Activated naive CD8-positive, alpha-beta T cell treated with anti-CD3 and anti-CD28 coated beads for 36 hours (primary cell): ENCODE measurements at regions not wholly inside any gene's neighbourhood (a gene's known extent, or its start where the extent isn't known, plus 50 kb on each side); places are given as distances from the start of the nearest gene placed in this dataset.

Source experiments
- DNase-seq: peaks from one replicate; pipeline ENCODE4 v3.0.0; 2021
- H3K27ac Mint-ChIP-seq: one replicate; pipeline ENCODE4 v1.8.0; 2022; ENCODE audit warnings: mild to moderate bottlenecking, moderate library complexity, mixed read lengths
- H3K27me3 Mint-ChIP-seq: one replicate; pipeline ENCODE4 v1.8.0; 2022; ENCODE audit warnings: mild to moderate bottlenecking, mixed read lengths
- H3K36me3 Mint-ChIP-seq: one replicate; pipeline ENCODE4 v1.8.0; 2021; ENCODE audit warnings: mild to moderate bottlenecking, mixed read lengths
- H3K4me1 Mint-ChIP-seq: one replicate; pipeline ENCODE4 v1.8.0; 2021; ENCODE audit warnings: mixed read lengths
- H3K4me3 Mint-ChIP-seq: one replicate; pipeline ENCODE4 v1.8.0; 2022; ENCODE audit warnings: mild to moderate bottlenecking, moderate library complexity, mixed read lengths
- H3K9me3 Mint-ChIP-seq: one replicate; pipeline ENCODE4 v1.8.0; 2022; ENCODE audit warnings: mixed read lengths

DNA sequence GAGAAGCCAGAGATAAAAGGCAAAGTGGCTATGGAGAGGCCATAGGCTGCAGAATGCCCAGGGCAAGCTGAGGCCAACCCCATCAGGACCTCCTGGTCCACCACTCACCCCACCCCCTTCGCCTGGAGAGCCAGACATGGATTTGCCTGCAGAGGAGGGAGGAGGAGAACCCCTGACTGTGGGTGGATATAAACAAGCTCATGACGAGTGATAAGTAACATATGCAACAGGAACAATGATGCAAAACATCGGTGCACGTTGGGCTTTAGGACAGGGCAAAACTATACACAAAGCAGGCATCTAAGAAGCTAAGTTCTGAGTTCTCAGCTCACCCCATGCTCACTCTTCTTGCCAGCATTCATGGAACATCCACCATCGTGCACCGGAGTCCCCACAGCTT, 150.3 kb downstream of the ETS2 start:
- peaks cover 8% of the 10 kb centered on the region for H3K27me3 Mint-ChIP-seq
- no peaks in the 10 kb centered on the region for H3K36me3 Mint-ChIP-seq
- H3K9me3 Mint-ChIP-seq, result no peaks in the 10 kb centered on the region
- H3K4me1 Mint-ChIP-seq, result peaks cover 6% of the 10 kb centered on the region
- no peak for DNase-seq
- no peak overlapping the region for H3K27ac Mint-ChIP-seq
- H3K4me3 Mint-ChIP-seq, result no peak overlapping the region

- no peak overlapping the region for H3K4me3 Mint-ChIP-seq
- peaks cover 8% of the 10 kb centered on the region for H3K27me3 Mint-ChIP-seq
- peaks cover under 1% of the 10 kb centered on the region for H3K9me3 Mint-ChIP-seq
- H3K36me3 Mint-ChIP-seq, result no peaks in the 10 kb centered on the region
- no peak overlapping the region for H3K27ac Mint-ChIP-seq
- H3K4me1 Mint-ChIP-seq, result peaks cover 6% of the 10 kb centered on the region
- no peak for DNase-seq
Measured at GRCh38 chr21:38955495-38955894, 149.8 kb downstream of the ETS2 start.

- peaks cover 5% of the 10 kb centered on the region for H3K9me3 Mint-ChIP-seq
- DNase-seq, result no peak
Measured at GRCh38 chr21:38954588-38955004, 148.9 kb downstream of the ETS2 start.

GRCh38 chr21:38953516-38953915, 147.8 kb downstream of the ETS2 start:
- Mint-ChIP-seq H3K9me3 (peaks cover 5% of the 10 kb centered on the region), H3K27me3 (peaks cover 8% of the 10 kb centered on the region), H3K4me1 (peaks cover 2% of the 10 kb centered on the region), H3K4me3 (no peak overlapping the region), H3K27ac (no peak overlapping the region), H3K36me3 (no peaks in the 10 kb centered on the region)
- no peak for DNase-seq

More at GRCh38 chr21:38954588-38955004, 148.9 kb downstream of the ETS2 start:
- no peaks in the 10 kb centered on the region for H3K36me3 Mint-ChIP-seq
- H3K27me3 Mint-ChIP-seq, result peaks cover 8% of the 10 kb centered on the region
- no peak overlapping the region for H3K4me3 Mint-ChIP-seq
- no peak overlapping the region for H3K27ac Mint-ChIP-seq
- peaks cover 6% of the 10 kb centered on the region for H3K4me1 Mint-ChIP-seq

DNA sequence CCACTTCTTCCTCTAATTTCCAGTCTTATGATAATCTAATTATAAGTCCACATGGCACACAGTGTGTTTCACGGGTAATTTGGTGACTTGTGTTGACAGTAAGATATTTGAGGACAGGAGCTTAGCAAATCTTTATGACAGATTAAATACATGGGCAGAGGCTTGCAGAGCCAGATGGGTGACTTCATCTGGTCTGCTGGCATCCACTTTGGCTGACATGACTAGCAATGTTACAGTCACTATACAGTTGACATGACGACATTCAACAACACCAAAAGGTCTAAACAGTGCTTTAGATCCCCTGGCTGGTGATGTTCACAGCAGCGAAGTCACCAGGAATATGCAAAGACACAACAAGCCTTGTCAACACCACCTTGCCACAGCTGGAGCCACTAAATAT, 147.2 kb downstream of the ETS2 start:
- peaks cover 8% of the 10 kb centered on the region for H3K27me3 Mint-ChIP-seq
- peaks cover 2% of the 10 kb centered on the region for H3K4me1 Mint-ChIP-seq
- no peak for DNase-seq
- H3K4me3 Mint-ChIP-seq, result no peak overlapping the region
- peaks cover 5% of the 10 kb centered on the region for H3K9me3 Mint-ChIP-seq
- H3K36me3 Mint-ChIP-seq, result no peaks in the 10 kb centered on the region
- H3K27ac Mint-ChIP-seq, result no peak overlapping the region

GRCh38 chr21:38951095-38951730, 145.5 kb downstream of the ETS2 start:
- DNase-seq, result no peak
- no peak overlapping the region for H3K4me3 Mint-ChIP-seq
- H3K36me3 Mint-ChIP-seq, result no peaks in the 10 kb centered on the region
- H3K9me3 Mint-ChIP-seq, result peaks cover 5% of the 10 kb centered on the region
- no peaks in the 10 kb centered on the region for H3K4me1 Mint-ChIP-seq
- H3K27me3 Mint-ChIP-seq, result peaks cover 5% of the 10 kb centered on the region
- no peak overlapping the region for H3K27ac Mint-ChIP-seq

DNA sequence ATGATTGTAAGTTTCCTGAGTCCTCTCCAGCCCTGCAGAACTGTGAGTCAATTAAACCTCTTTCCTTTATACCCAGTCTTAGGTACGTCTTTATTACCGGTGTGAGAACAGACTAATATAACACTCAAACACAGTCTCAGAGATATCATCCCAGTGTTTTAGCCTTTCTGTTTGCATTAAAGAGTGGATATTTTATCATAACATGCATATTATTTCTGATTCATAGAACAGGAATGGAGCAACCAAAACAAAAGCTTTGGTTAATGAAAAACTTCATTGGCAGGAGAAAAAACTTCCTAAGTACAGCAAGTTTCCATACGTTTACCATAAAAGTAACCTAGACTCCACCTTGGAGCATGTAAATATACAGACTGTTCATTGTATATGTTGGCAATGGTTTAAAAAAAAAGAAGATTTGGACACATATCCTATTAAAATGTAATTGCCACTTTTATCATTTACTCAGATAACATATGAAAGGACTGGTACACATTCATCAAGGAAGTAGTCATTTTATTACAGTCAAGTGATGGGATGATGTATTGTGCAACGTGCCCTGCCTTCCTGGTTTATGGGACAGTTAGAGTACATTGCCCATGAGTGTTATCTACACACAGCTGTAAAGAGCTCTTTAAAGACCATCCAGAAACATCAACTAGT, 144.8 kb downstream of the ETS2 start:
- Mint-ChIP-seq H3K36me3 (no peaks in the 10 kb centered on the region), H3K27ac (no peak overlapping the region), H3K9me3 (peaks cover 5% of the 10 kb centered on the region), H3K4me1 (no peaks in the 10 kb centered on the region), H3K4me3 (no peak overlapping the region), H3K27me3 (peaks cover 5% of the 10 kb centered on the region)
- DNase-seq, result no peak

DNA sequence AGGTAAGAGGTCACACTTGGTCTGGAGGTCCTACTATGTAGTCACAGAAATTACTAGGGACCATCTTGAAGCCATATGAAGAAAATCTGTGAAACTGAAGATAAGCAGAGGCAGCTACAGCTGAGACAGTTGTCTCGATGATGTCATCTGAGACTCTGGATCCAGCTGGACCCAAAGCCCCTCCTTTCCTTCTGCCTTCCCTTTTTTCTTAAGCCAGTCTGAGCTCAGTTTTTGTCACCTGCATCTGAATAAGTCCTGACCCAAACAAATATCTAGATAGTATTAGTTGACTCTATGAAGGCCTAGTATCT, 143.3 kb downstream of the ETS2 start:
- no peak overlapping the region for H3K27ac Mint-ChIP-seq
- H3K4me3 Mint-ChIP-seq, result no peak overlapping the region
- peaks cover 5% of the 10 kb centered on the region for H3K9me3 Mint-ChIP-seq
- peaks cover 5% of the 10 kb centered on the region for H3K27me3 Mint-ChIP-seq
- no peaks in the 10 kb centered on the region for H3K36me3 Mint-ChIP-seq
- DNase-seq, result no peak
- H3K4me1 Mint-ChIP-seq, result no peaks in the 10 kb centered on the region

DNA sequence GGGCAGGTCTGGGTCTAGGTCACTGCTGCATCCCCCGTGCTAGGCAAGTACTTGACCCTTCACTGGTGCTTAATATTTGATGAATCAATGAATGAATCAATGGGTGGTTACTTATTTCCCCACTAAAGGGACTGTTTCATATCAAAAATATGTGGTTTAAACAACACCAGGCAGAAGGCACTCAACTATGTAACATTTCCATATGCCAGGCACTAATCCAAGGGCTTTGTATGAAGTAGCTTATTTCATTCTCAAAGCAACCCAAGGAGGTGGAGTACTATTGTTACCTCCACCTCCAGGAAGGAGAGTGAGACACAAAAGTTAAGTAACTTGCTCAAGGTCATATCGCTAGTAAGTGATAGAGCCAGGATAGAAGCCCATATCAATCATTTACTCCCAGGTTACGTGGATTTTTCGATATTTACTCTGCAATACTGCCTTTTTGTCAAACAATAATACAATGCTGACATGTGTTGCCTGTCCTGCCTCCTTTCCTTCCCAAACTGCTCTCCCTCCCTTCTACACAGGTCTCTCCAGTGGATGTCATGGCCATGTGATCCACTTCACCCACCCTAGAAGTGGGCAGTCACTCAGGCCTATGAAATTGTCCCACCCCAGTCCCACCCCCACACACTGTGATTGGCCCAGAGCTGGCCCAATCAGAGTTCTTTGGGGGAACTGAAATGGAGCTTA, 142.8 kb downstream of the ETS2 start:
- peaks cover 5% of the 10 kb centered on the region for H3K9me3 Mint-ChIP-seq
- no peak for DNase-seq
- H3K4me3 Mint-ChIP-seq, result no peak overlapping the region
- H3K36me3 Mint-ChIP-seq, result no peaks in the 10 kb centered on the region
- no peak overlapping the region for H3K27ac Mint-ChIP-seq
- H3K27me3 Mint-ChIP-seq, result peaks cover 5% of the 10 kb centered on the region
- no peaks in the 10 kb centered on the region for H3K4me1 Mint-ChIP-seq

DNA sequence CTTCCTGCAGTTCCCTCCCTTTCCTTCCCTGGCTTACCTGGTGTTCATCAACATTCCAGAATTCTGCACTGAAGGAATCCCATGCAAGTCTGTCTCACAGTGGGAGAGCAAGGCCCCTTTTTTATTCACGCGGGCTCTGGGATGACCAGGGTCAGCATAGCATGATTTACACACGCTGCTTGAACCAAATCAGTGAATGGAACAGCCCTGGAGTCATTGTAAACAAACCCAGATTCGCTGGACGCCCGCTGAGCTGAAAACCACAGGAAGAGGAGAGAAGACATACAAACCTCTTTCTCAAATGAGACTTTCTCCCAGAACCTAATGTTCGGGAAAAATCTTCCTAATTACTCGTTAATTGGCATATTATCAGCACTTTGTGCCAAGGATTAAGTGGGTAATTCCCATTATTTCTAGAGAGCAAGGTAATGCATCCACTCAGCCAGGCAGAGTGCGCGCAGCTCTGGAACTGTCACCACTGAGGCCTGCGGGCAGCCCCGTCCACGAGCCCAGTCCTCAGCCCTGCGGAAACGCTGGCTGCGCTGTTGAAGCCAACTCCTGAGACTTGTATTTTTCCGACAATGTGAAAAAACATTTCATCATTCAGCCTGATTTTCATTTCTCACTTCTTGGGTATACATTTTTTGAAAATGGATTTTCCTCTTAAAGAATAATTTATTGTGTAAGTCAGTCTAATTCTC, 140.0 kb downstream of the ETS2 start:
- no peaks in the 10 kb centered on the region for H3K4me1 Mint-ChIP-seq
- H3K9me3 Mint-ChIP-seq, result peaks cover 7% of the 10 kb centered on the region
- H3K27me3 Mint-ChIP-seq, result no peaks in the 10 kb centered on the region
- no peaks in the 10 kb centered on the region for H3K36me3 Mint-ChIP-seq
- no peak overlapping the region for H3K27ac Mint-ChIP-seq
- no peak overlapping the region for H3K4me3 Mint-ChIP-seq
- DNase-seq, result no peak

- DNase-seq, result no peak
- Mint-ChIP-seq H3K27ac (no peak overlapping the region), H3K27me3 (no peaks in the 10 kb centered on the region), H3K4me1 (no peaks in the 10 kb centered on the region), H3K9me3 (peaks cover 2% of the 10 kb centered on the region), H3K36me3 (no peaks in the 10 kb centered on the region), H3K4me3 (no peak overlapping the region)
Measured at GRCh38 chr21:38944903-38945302, 139.2 kb downstream of the ETS2 start.

GRCh38 chr21:38944402-38944801, 138.7 kb downstream of the ETS2 start:
- Mint-ChIP-seq H3K4me3 (no peak overlapping the region), H3K27me3 (no peaks in the 10 kb centered on the region), H3K36me3 (no peaks in the 10 kb centered on the region), H3K27ac (no peak overlapping the region), H3K9me3 (peaks cover 2% of the 10 kb centered on the region), H3K4me1 (no peaks in the 10 kb centered on the region)
- no peak for DNase-seq

- Mint-ChIP-seq H3K4me1 (peaks cover 9% of the 10 kb centered on the region), H3K9me3 (peaks cover 2% of the 10 kb centered on the region), H3K4me3 (no peak overlapping the region), H3K27me3 (no peaks in the 10 kb centered on the region), H3K27ac (no peak overlapping the region), H3K36me3 (no peaks in the 10 kb centered on the region)
- no peak for DNase-seq
Measured at GRCh38 chr21:38942748-38943211, 137.1 kb downstream of the ETS2 start.

DNA sequence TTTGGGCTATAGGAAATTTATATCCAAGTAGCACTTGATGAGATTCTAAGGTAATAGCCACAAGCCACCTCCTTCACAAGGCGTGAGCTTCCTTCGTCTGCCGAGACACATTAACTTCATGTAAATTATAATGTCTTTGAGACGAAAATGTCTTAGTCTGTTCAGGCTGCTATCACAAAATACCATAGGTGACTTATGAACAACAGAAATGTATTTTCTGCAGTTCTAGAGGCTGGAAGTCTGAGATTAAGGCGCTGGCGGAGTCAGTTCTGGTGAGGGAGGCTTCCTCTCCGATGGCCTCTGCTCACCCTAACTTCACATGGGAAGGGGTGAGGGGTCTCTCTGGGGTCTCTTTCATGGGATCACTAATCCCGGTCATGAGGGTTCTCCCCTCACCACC, 133.0 kb downstream of the ETS2 start:
- no peak overlapping the region for H3K4me3 Mint-ChIP-seq
- peaks cover 9% of the 10 kb centered on the region for H3K4me1 Mint-ChIP-seq
- H3K27ac Mint-ChIP-seq, result no peak overlapping the region
- no peak for DNase-seq
- no peaks in the 10 kb centered on the region for H3K27me3 Mint-ChIP-seq
- no peaks in the 10 kb centered on the region for H3K36me3 Mint-ChIP-seq
- peaks cover 2% of the 10 kb centered on the region for H3K9me3 Mint-ChIP-seq

DNA sequence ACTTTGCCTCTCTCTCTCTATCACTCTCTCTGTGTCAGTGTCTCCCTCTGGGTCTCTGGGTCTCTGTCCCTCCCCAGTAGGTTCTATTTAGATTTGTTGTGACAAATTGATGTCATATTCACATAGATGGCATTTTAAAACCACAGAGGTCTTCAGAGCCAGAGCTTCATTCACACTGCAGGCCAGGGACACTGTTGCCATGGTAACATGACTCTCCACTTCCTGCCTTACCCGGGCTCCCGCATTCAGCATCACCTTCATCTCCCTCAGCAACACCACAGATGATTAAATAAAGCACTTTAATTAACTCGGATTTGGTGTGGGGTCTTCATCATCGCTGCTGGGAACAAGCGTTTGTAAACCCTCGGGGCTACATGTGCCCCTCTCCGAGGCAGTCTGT, 132.6 kb downstream of the ETS2 start:
- Mint-ChIP-seq H3K4me1 (peaks cover 9% of the 10 kb centered on the region), H3K27ac (no peak overlapping the region), H3K36me3 (no peaks in the 10 kb centered on the region), H3K4me3 (no peak overlapping the region), H3K9me3 (peaks cover 2% of the 10 kb centered on the region), H3K27me3 (no peaks in the 10 kb centered on the region)
- DNase-seq, result peak; percentile 25
